ENCODE measurements at regions not wholly inside any gene's neighbourhood (a gene's known extent, or its start where the extent isn't known, plus 50 kb on each side); places are given as distances from the start of the nearest gene placed in this dataset.

GRCh38 chr9:99300603-99301002 lies 78.5 kb downstream of the SEC61B start:
- H3F3A ChIP-seq (replicated peaks; ENCODE audit: insufficient read depth) = no peaks in the 10 kb centered on the region
- CTCF ChIA-PET = interaction anchor here (0.6 to 1.6 kb wide), 4 partner anchors 116 to 506 kb away, joined by 3 to 4 read pairs (median 3); no protein-coding TSS in a partner anchor

More at GRCh38 chr9:99300603-99301002, 78.5 kb downstream of the SEC61B start:
- Histone ChIP-seq H3K79me2 (ENCODE audit: insufficient read depth) (no peaks in the 10 kb centered on the region), H2AFZ (ENCODE audit: low read depth) (no peak overlapping the region), H3K36me3 (replicated peaks in 1 of 2; ENCODE audit: control insufficient read depth in 1 of 2, insufficient read depth in 2 of 2, low read length in 1 of 2) (no peaks in the 10 kb centered on the region), H3K9ac (no peak overlapping the region), H3K4me1 (ENCODE audit: control insufficient read depth in 1 of 2, insufficient read depth in 2 of 2, low read depth in 1 of 2, low read length in 1 of 2) (peaks cover 0 to 21% of the 10 kb centered on the region in 2 experiments; a peak in 2 of 4 replicates), H4K20me1 (ENCODE audit: insufficient read depth) (no peaks in the 10 kb centered on the region), H3K4me3 (ENCODE audit: low read depth in 2 of 2, low read length in 1 of 2) (no peak overlapping the region), H3K27ac (ENCODE audit: low read depth in 2 of 2, low read length in 1 of 2) (no peak overlapping the region), H3K9me2 (no peaks in the 10 kb centered on the region), H3K4me2 (no peak overlapping the region), H3K9me3 (no peaks in the 10 kb centered on the region), H3K27me3 (ENCODE audit: insufficient read depth) (no peaks in the 10 kb centered on the region)
- no peak for DNase-seq
- whole genome bisulfite sequencing (ENCODE audit: low lambda C conversion rate) = 82% methylated on average over 3 of the region's 3 CpGs
- POLR2A ChIA-PET = interaction anchor here (1.2 kb wide), 1 partner anchor 165 kb away, joined by 4 read pairs; no protein-coding TSS in a partner anchor
- TF ChIP-seq, protein P1, sequence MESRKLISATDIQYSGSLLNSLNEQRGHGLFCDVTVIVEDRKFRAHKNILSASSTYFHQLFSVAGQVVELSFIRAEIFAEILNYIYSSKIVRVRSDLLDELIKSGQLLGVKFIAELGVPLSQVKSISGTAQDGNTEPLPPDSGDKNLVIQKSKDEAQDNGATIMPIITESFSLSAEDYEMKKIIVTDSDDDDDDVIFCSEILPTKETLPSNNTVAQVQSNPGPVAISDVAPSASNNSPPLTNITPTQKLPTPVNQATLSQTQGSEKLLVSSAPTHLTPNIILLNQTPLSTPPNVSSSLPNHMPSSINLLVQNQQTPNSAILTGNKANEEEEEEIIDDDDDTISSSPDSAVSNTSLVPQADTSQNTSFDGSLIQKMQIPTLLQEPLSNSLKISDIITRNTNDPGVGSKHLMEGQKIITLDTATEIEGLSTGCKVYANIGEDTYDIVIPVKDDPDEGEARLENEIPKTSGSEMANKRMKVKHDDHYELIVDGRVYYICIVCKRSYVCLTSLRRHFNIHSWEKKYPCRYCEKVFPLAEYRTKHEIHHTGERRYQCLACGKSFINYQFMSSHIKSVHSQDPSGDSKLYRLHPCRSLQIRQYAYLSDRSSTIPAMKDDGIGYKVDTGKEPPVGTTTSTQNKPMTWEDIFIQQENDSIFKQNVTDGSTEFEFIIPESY (IDR thresholded peaks at IDR 0.05; ENCODE audit: borderline replicate concordance, low read depth) = no peak
- no peak for TF ChIP-seq FOSL2 (IDR thresholded peaks at IDR 0.05; ENCODE audit: borderline replicate concordance, low read depth)
- TF ChIP-seq, protein P2, sequence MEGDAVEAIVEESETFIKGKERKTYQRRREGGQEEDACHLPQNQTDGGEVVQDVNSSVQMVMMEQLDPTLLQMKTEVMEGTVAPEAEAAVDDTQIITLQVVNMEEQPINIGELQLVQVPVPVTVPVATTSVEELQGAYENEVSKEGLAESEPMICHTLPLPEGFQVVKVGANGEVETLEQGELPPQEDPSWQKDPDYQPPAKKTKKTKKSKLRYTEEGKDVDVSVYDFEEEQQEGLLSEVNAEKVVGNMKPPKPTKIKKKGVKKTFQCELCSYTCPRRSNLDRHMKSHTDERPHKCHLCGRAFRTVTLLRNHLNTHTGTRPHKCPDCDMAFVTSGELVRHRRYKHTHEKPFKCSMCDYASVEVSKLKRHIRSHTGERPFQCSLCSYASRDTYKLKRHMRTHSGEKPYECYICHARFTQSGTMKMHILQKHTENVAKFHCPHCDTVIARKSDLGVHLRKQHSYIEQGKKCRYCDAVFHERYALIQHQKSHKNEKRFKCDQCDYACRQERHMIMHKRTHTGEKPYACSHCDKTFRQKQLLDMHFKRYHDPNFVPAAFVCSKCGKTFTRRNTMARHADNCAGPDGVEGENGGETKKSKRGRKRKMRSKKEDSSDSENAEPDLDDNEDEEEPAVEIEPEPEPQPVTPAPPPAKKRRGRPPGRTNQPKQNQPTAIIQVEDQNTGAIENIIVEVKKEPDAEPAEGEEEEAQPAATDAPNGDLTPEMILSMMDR (IDR thresholded peaks at IDR 0.05) = no peak
- TF ChIP-seq, protein P3, sequence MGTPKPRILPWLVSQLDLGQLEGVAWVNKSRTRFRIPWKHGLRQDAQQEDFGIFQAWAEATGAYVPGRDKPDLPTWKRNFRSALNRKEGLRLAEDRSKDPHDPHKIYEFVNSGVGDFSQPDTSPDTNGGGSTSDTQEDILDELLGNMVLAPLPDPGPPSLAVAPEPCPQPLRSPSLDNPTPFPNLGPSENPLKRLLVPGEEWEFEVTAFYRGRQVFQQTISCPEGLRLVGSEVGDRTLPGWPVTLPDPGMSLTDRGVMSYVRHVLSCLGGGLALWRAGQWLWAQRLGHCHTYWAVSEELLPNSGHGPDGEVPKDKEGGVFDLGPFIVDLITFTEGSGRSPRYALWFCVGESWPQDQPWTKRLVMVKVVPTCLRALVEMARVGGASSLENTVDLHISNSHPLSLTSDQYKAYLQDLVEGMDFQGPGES (IDR thresholded peaks at IDR 0.05; ENCODE audit: low read depth, low read length) = no peak
- no peak for TF ChIP-seq CHD2 (IDR thresholded peaks at IDR 0.05; ENCODE audit: low read length, partially characterized antibody)
- TF ChIP-seq MXI1 (IDR thresholded peaks at IDR 0.05; ENCODE audit: low read depth, low read length) = no peak
- TF ChIP-seq NRF1 (IDR thresholded peaks at IDR 0.05; ENCODE audit: low read depth, low read length) = no peak
- TF ChIP-seq TEAD4 (IDR thresholded peaks at IDR 0.05; ENCODE audit: borderline replicate concordance, insufficient read depth) = no peak
- TF ChIP-seq USF2 (IDR thresholded peaks at IDR 0.05; ENCODE audit: borderline replicate concordance, low read depth, low read length) = no peak
- no peak for TF ChIP-seq PBX3 (IDR thresholded peaks at IDR 0.05)
- no peak for TF ChIP-seq EP300 (IDR thresholded peaks at IDR 0.05; ENCODE audit: borderline replicate concordance in 1 of 2, low read depth in 1 of 2, low read length in 1 of 2)
- no peak for TF ChIP-seq SMC3 (IDR thresholded peaks at IDR 0.05; ENCODE audit: low read depth, low read length)
- TF ChIP-seq RFX5 (IDR thresholded peaks at IDR 0.05; ENCODE audit: low read length) = no peak
- no peak for TF ChIP-seq GATA2 (CRISPR knock-in tag; IDR thresholded peaks at IDR 0.05)
- TF ChIP-seq JUND (IDR thresholded peaks at IDR 0.05) = no peak
- TF ChIP-seq ELF1 (IDR thresholded peaks at IDR 0.05) = no peak
- no peak for TF ChIP-seq YY1 (IDR thresholded peaks at IDR 0.05; ENCODE audit: low read depth)
- TF ChIP-seq USF1 (IDR thresholded peaks at IDR 0.05; ENCODE audit: borderline replicate concordance, low read depth) = no peak
